Neural cell (in vitro differentiated cells): ENCODE measurements at regions not wholly inside any gene's neighbourhood (a gene's known extent, or its start where the extent isn't known, plus 50 kb on each side); places are given as distances from the start of the nearest gene placed in this dataset.

Experiments
- EP300 ChIP-seq: fragments of 450-650 bp; conservative IDR thresholded peaks from 2 replicates; pipeline ENCODE4 v1.6.1; 2014; ENCODE audit warnings: antibody characterized with exemption, mild to moderate bottlenecking, moderate library complexity; ENCODE audit not compliant: poor library complexity, severe bottlenecking
- EZH2 ChIP-seq: fragments of 200-600, 300-800 bp; shearing (Covaris generic), sonication (generic); IDR thresholded peaks from 2 replicates; pipeline ENCODE4 v1.6.1; 2014; ENCODE audit warnings: antibody characterized with exemption, low read length, borderline replicate concordance, mild to moderate bottlenecking; ENCODE audit not compliant: insufficient read depth, poor library complexity, severe bottlenecking
- MXI1 ChIP-seq: fragments of 450-650 bp; conservative IDR thresholded peaks from 2 replicates; pipeline ENCODE4 v1.6.1; 2014; ENCODE audit warnings: antibody characterized with exemption, mild to moderate bottlenecking; ENCODE audit not compliant: poor library complexity, severe bottlenecking
- POLR2AphosphoS5 ChIP-seq: IDR thresholded peaks from 2 replicates; pipeline ENCODE4 v1.6.1; 2012
- RAD21 ChIP-seq: fragments of 450-650 bp; conservative IDR thresholded peaks from 2 replicates; pipeline ENCODE4 v1.6.1; 2014; ENCODE audit warnings: antibody characterized with exemption, mild to moderate bottlenecking, moderate library complexity
- SMC3 ChIP-seq: fragments of 450-650 bp; conservative IDR thresholded peaks from 2 replicates; pipeline ENCODE4 v1.6.1; 2014; ENCODE audit warnings: antibody characterized with exemption, mild to moderate bottlenecking, moderate library complexity; ENCODE audit not compliant: poor library complexity
- TF ChIP-seq, protein P1 (sequence below): fragments of 450-650 bp; IDR thresholded peaks from 2 replicates; pipeline ENCODE4 v1.5.1; 2014; ENCODE audit warnings: antibody characterized with exemption, mild to moderate bottlenecking, moderate library complexity; ENCODE audit not compliant: poor library complexity, severe bottlenecking
- TF ChIP-seq, protein P2 (sequence below): IDR thresholded peaks from 2 replicates; pipeline ENCODE4 v1.6.1; 2012; ENCODE audit warnings: borderline replicate concordance

DNA sequence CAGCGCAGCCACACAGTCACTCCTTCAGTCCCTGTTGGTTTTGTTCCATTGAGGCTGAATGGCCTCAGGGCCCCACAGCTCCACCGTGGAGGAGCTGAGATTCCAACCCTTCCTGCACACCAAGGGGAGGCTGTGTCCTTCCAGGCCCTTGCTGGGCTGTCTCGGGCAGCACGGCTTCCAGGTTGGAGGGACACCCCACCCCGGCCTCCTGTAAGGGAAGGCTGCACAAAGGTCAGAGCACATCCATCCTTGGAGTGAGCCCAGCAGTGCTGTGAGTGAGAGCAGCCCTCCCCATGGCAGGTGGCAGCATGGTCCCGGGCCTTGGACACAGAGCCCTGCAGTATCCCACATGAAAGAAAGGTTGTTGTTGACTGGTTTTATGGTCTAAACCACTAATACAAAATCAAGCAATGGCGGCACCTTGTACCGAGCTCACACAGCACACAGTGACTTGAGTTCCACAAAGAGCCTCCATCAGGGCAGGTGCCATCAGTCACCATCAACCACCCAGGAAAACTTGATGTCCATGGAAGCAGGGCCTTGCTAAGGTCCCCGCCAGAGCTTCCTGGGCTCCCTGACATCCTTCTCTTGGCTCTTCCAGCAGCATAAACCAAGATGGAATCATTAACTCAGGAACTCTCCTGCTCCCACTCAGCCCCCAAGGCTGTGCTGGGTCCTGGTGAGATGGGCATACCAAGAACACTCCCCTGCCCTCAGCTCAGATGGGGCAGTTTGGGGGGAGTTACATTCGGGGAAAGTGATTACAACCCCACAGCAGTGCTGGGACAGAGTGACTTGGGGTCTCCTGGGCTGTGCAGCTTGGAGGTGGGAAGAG is 1500.4 kb downstream of the TBC1D22A start:
- TF ChIP-seq, protein P1, sequence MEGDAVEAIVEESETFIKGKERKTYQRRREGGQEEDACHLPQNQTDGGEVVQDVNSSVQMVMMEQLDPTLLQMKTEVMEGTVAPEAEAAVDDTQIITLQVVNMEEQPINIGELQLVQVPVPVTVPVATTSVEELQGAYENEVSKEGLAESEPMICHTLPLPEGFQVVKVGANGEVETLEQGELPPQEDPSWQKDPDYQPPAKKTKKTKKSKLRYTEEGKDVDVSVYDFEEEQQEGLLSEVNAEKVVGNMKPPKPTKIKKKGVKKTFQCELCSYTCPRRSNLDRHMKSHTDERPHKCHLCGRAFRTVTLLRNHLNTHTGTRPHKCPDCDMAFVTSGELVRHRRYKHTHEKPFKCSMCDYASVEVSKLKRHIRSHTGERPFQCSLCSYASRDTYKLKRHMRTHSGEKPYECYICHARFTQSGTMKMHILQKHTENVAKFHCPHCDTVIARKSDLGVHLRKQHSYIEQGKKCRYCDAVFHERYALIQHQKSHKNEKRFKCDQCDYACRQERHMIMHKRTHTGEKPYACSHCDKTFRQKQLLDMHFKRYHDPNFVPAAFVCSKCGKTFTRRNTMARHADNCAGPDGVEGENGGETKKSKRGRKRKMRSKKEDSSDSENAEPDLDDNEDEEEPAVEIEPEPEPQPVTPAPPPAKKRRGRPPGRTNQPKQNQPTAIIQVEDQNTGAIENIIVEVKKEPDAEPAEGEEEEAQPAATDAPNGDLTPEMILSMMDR, result no peak
- TF ChIP-seq MXI1 (no peak), EZH2 (no peak), POLR2AphosphoS5 (no peak), SMC3 (no peak), RAD21 (no peak), EP300 (no peak)
- TF ChIP-seq, protein P2, sequence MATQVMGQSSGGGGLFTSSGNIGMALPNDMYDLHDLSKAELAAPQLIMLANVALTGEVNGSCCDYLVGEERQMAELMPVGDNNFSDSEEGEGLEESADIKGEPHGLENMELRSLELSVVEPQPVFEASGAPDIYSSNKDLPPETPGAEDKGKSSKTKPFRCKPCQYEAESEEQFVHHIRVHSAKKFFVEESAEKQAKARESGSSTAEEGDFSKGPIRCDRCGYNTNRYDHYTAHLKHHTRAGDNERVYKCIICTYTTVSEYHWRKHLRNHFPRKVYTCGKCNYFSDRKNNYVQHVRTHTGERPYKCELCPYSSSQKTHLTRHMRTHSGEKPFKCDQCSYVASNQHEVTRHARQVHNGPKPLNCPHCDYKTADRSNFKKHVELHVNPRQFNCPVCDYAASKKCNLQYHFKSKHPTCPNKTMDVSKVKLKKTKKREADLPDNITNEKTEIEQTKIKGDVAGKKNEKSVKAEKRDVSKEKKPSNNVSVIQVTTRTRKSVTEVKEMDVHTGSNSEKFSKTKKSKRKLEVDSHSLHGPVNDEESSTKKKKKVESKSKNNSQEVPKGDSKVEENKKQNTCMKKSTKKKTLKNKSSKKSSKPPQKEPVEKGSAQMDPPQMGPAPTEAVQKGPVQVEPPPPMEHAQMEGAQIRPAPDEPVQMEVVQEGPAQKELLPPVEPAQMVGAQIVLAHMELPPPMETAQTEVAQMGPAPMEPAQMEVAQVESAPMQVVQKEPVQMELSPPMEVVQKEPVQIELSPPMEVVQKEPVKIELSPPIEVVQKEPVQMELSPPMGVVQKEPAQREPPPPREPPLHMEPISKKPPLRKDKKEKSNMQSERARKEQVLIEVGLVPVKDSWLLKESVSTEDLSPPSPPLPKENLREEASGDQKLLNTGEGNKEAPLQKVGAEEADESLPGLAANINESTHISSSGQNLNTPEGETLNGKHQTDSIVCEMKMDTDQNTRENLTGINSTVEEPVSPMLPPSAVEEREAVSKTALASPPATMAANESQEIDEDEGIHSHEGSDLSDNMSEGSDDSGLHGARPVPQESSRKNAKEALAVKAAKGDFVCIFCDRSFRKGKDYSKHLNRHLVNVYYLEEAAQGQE, result no peak
